Fibroblast of mammary gland (primary cell): ENCODE measurements at regions not wholly inside any gene's neighbourhood (a gene's known extent, or its start where the extent isn't known, plus 50 kb on each side); places are given as distances from the start of the nearest gene placed in this dataset.
A peak's percentile ranks its signal among the peaks of the same experiment; 100 is the strongest.

ENCODE experiments used
- DNase-seq: peaks from one replicate; pipeline ENCODE4 v3.0.0-alpha.2; 2010; ENCODE audit warnings: low read depth
- H3K4me3 ChIP-seq: 2 replicates; pipeline ENCODE4 v1.5.1; 2011; ENCODE audit warnings: low read depth, mild to moderate bottlenecking, low read length, moderate library complexity; ENCODE audit not compliant: control insufficient read depth
- TF ChIP-seq, protein P1 (sequence below): conservative IDR thresholded peaks from 2 replicates; pipeline ENCODE4 v1.5.1; 2011; ENCODE audit warnings: low read depth, low read length, inconsistent platforms; ENCODE audit not compliant: control insufficient read depth, insufficient read depth

DNA sequence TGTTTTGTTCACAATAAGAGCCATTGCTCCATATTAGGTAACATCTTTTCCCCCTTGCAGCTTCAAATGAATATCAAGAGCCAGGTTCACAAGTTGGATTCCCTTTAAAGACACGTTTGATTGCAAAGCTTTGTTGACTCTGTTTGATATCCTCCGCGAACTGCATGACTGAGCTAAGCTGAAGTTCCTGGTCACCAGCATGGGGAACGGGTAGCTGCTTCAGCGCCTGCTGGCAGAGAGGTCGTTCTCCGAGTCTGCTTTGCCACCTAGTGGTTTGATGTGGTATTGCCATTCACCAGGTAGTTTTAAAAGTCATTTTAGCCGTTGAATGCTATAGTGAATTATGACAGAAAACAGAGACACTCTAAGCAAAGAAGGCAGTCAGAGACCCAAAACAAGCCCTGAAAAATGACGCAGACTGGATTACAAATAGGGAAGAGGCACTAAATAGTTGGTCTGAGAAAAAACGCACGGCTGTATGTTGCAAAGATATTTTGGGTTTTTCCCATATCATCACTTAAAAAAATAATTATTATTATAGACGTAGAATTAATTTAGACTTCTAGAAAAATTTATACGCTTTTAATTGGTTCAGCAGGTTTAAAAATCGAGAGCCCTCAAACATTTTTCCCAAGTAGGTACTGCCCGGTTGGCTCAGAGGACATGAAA, 193.5 kb upstream of the FMN2 start:
- H3K4me3 ChIP-seq: no peak overlapping the region
- TF ChIP-seq, protein P1, sequence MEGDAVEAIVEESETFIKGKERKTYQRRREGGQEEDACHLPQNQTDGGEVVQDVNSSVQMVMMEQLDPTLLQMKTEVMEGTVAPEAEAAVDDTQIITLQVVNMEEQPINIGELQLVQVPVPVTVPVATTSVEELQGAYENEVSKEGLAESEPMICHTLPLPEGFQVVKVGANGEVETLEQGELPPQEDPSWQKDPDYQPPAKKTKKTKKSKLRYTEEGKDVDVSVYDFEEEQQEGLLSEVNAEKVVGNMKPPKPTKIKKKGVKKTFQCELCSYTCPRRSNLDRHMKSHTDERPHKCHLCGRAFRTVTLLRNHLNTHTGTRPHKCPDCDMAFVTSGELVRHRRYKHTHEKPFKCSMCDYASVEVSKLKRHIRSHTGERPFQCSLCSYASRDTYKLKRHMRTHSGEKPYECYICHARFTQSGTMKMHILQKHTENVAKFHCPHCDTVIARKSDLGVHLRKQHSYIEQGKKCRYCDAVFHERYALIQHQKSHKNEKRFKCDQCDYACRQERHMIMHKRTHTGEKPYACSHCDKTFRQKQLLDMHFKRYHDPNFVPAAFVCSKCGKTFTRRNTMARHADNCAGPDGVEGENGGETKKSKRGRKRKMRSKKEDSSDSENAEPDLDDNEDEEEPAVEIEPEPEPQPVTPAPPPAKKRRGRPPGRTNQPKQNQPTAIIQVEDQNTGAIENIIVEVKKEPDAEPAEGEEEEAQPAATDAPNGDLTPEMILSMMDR: peak; percentile 98
- peak; percentile 81 for DNase-seq

DNA sequence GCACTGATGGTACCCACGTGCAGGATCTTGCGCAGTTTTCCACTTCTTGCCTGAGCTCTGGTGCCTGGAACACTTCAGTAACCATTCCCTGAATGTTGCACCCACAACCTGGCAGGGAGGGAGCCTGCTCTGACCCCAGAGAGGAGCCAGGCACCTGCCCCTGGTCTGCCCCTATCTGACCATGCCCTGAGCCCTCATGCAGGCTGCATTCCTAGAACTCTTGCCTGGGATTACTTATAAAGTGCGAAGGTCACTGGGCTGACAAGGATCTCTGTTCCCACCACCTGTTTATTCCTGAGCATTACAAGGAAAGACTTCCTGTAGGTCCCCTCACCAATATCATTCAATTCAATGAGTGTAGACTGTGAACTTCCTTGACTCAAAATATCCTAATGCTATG, 191.9 kb upstream of the FMN2 start:
- TF ChIP-seq, protein P1: no peak

DNA sequence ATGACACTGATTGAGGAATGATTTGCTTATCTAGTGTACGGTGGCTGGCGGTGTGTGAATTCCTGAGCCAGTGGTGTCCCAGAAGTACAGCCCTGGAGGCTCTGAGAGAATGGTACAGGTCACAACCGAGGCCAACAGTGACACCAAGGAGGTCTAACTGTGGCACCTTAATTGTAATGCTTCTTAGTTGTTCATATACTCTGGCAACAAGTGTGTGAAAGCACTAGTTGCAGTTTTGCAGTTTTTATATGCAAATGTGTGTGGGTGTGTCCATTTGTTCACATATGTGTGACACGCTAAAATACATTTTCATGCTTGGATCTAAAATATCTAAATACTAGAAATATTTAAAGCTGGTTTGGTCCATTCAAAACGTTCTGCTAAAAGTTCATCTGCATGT, 185.3 kb upstream of the FMN2 start:
- no peak overlapping the region for H3K4me3 ChIP-seq
- TF ChIP-seq, protein P1: no peak
- DNase-seq: no peak

More for the DNA sequence above, 191.9 kb upstream of the FMN2 start:
- no peak overlapping the region for H3K4me3 ChIP-seq
- no peak for DNase-seq

DNA sequence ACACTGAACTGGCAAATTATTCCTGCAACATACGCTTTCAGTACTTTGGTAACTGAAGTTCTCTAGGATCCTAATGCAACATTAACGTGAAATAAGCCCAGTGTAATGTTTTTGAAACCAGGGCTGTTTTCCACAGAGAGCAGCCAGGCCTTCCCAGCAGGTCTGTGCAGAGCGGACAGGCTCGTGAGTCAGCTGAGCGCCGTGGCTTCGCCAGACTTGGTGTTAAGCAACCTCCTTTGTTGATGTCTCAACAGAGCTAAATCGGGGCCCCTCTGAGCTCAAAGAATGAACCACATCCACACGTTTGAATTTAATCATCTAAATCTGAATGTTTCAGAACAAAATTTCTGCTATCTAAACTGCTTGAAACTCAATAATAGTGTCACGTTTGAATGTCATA, 181.8 kb upstream of the FMN2 start:
- no peak overlapping the region for H3K4me3 ChIP-seq
- TF ChIP-seq, protein P1: no peak
- DNase-seq: peak; percentile 91

DNA sequence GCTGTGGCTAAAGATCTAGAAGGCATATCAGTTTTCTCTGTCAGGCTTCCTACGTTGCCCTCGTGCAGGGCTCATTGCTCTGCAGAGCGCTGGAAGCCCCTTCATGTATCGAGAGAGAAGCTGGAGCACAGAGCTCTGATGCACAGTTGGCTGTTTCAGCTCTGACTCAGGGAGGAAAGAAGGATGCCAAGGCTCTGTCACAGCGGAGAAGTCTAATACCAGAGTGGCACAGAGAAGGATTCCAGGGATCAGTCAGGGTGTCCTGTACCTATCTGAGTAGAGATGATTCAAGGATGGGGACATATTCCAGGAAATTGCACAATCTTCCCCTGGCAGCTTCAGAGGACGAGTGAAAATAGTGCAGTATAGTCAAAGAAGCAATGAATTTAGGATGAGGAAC, 179.2 kb upstream of the FMN2 start:
- TF ChIP-seq, protein P1: no peak
- no peak overlapping the region for H3K4me3 ChIP-seq
- peak; percentile 79 for DNase-seq

DNA sequence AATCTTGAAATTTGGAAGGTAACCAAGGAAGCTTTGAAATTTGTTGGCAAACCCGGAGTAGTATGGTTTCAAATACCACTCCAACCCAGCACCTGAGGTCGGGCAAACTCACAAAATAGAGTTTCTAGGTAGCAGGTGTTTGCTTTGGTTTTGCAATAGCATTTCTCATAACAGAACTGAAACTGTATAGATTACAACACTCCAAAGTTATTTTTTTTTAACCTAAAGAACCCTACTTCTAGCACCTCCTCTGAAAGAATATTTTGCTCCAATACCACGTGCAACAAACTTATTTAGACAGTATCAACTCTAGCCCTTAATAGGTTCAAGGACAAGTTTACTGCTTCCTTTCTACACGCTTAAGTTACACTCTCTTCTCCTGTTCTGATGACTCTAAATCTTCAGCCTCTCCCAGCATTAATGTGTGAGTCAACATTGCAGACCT, 178.5 kb upstream of the FMN2 start:
- H3K4me3 ChIP-seq: no peak overlapping the region
- TF ChIP-seq, protein P1: no peak
- no peak for DNase-seq
